HG03039 (cell line): ENCODE measurements at regions not wholly inside any gene's neighbourhood (a gene's known extent, or its start where the extent isn't known, plus 50 kb on each side); places are given as distances from the start of the nearest gene placed in this dataset.
"Not testable (repeated sequence)": the region's sequence is repeated elsewhere in the genome, so short reads cannot be mapped to it uniquely, and the experiment has no call there.

Experiments
- ATAC-seq: cut with Tn5 transposase; IDR thresholded peaks from one replicate; pipeline ENCODE4 v1.9.1; 2021; ENCODE audit warnings: mild to moderate bottlenecking, moderate library complexity; ENCODE audit not compliant: unreplicated experiment

- no peak for ATAC-seq
Observed at GRCh38 chr2:210730672-210731071, 174.3 kb downstream of the CPS1 start.

GRCh38 chr2:210746826-210747225 is 190.4 kb downstream of the CPS1 start:
- ATAC-seq: not testable (repeated sequence)

- ATAC-seq: no peak
Observed at GRCh38 chr2:210752532-210752931, 196.1 kb downstream of the CPS1 start.

GRCh38 chr2:210753386-210753785 is 197.0 kb downstream of the CPS1 start:
- ATAC-seq: no peak

- ATAC-seq: no peak
Observed at GRCh38 chr2:210756855-210757254, 200.5 kb downstream of the CPS1 start.

- no peak for ATAC-seq
Observed at GRCh38 chr2:210762604-210763588, 206.5 kb downstream of the CPS1 start.

- no peak for ATAC-seq
Observed at GRCh38 chr2:210768329-210768910, 212.0 kb downstream of the CPS1 start.

- ATAC-seq: no peak
Observed at GRCh38 chr2:210776756-210777155, 220.4 kb downstream of the CPS1 start.

- no peak for ATAC-seq
Observed at GRCh38 chr2:210782222-210782621, 225.8 kb downstream of the CPS1 start.

GRCh38 chr2:210787831-210788230 is 231.4 kb downstream of the CPS1 start:
- ATAC-seq: not testable (repeated sequence)

GRCh38 chr2:210792000-210792399 is 235.6 kb downstream of the CPS1 start:
- no peak for ATAC-seq

- ATAC-seq: no peak
Observed at GRCh38 chr2:210795506-210795905, 239.1 kb downstream of the CPS1 start.

- no peak for ATAC-seq
Observed at GRCh38 chr2:210798180-210798579, 241.8 kb downstream of the CPS1 start.

- ATAC-seq: no peak
Observed at GRCh38 chr2:210814251-210815025, 258.0 kb downstream of the CPS1 start.

GRCh38 chr2:210816769-210817168 is 260.4 kb downstream of the CPS1 start:
- no peak for ATAC-seq

GRCh38 chr2:210818473-210818872 is 262.1 kb downstream of the CPS1 start:
- ATAC-seq: no peak

GRCh38 chr2:210833403-210833802 is 277.0 kb downstream of the CPS1 start:
- ATAC-seq: no peak

GRCh38 chr2:210839034-210839433 is 282.6 kb downstream of the CPS1 start:
- no peak for ATAC-seq

GRCh38 chr2:210839450-210839849 is 283.1 kb downstream of the CPS1 start:
- ATAC-seq: no peak

- ATAC-seq: no peak
Observed at GRCh38 chr2:210842896-210843295, 286.5 kb downstream of the CPS1 start.

GRCh38 chr2:210844016-210844415 is 287.6 kb downstream of the CPS1 start:
- ATAC-seq: no peak
